ENCODE measurements at regions not wholly inside any gene's neighbourhood (a gene's known extent, or its start where the extent isn't known, plus 50 kb on each side); places are given as distances from the start of the nearest gene placed in this dataset.

DNA sequence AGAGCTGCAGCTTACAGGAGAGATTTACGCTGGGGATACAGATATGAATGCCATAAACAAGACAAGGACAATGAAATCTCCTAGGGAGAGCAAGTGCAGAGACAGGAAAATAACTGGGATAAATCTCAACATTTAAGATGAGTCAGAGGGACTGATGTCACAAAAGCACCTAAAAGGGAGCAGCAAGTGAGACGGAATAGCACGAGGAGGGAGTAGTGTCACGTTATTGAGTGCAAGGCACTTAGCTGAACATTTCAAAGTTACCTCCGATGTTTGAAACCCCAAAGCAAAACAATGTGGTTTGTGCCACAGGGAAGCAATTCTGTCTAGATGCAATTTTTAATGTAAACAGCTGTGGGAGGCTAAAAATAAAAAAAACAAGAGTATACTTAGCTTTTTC is 1131.7 kb upstream of the EYS start:
- Histone ChIP-seq H2AK5ac (ENCODE audit: low read depth, low read length) (no peak overlapping the region), H2BK120ac (replicated peaks; ENCODE audit: low read depth, low read length) (no peak overlapping the region), H3K14ac (ENCODE audit: insufficient read length) (no peak overlapping the region), H2BK5ac (ENCODE audit: low read depth, low read length) (no peak overlapping the region), H4K5ac (ENCODE audit: insufficient read length, low read depth, low read length) (no peak overlapping the region), H2BK15ac (ENCODE audit: low read length) (no peak overlapping the region), H2BK12ac (ENCODE audit: low read depth, low read length) (no peak overlapping the region), H3K4me2 (ENCODE audit: insufficient read depth in 1 of 2, low read depth in 2 of 2, low read length in 2 of 2) (no peak overlapping the region), H4K8ac (ENCODE audit: extremely low read depth, insufficient read depth, low read length) (no peak overlapping the region), H3K9ac (replicated peaks in 1 of 4; ENCODE audit: extremely low read depth in 1 of 4, low read depth in 3 of 4, low read length in 3 of 4) (no peak overlapping the region), H3K36me3 (ENCODE audit: control insufficient read depth in 2 of 4, insufficient read depth in 4 of 4, low read length in 3 of 4) (no peaks in the 10 kb centered on the region), H3K56ac (replicated peaks; ENCODE audit: insufficient read length, low read depth, low read length) (no peak overlapping the region), H3K4me3 (ENCODE audit: extremely low read depth in 1 of 4, insufficient read depth in 2 of 4, low read depth in 3 of 4, low read length in 4 of 4) (no peak overlapping the region), H3K18ac (ENCODE audit: extremely low read depth, low read length) (no peak overlapping the region), H2BK20ac (ENCODE audit: low read length) (no peak overlapping the region), H3K9me3 (ENCODE audit: insufficient read depth in 2 of 2, low read depth in 1 of 2, low read length in 1 of 2) (no peaks in the 10 kb centered on the region), H3K4ac (replicated peaks; ENCODE audit: insufficient read length, low read depth, low read length) (no peak overlapping the region), H3K4me1 (replicated peaks in 1 of 4; ENCODE audit: control insufficient read depth in 3 of 4, insufficient read depth in 4 of 4, low read length in 3 of 4) (no peaks in the 10 kb centered on the region), H3K23me2 (ENCODE audit: low read depth, low read length) (no peaks in the 10 kb centered on the region), H2AFZ (ENCODE audit: low read length) (no peak overlapping the region), H3K27me3 (replicated peaks in 1 of 4; ENCODE audit: control insufficient read depth in 3 of 4, extremely low read depth in 1 of 4, insufficient read depth in 3 of 4, low read length in 3 of 4) (no peaks in the 10 kb centered on the region), H3K23ac (ENCODE audit: insufficient read length) (no peak overlapping the region), H3K79me2 (ENCODE audit: control insufficient read depth in 1 of 2, insufficient read depth in 2 of 2, low read length in 2 of 2) (no peaks in the 10 kb centered on the region), H3K79me1 (ENCODE audit: low read depth, low read length) (no peaks in the 10 kb centered on the region), H4K20me1 (replicated peaks in 1 of 2; ENCODE audit: control insufficient read depth in 1 of 2, insufficient read depth in 2 of 2, low read length in 2 of 2) (no peaks in the 10 kb centered on the region), H3K27ac (ENCODE audit: low read depth, low read length) (no peak overlapping the region), H4K91ac (replicated peaks; ENCODE audit: insufficient read length, low read length) (no peak overlapping the region)
- TF ChIP-seq CHD2 (IDR thresholded peaks at IDR 0.05; ENCODE audit: low read length) (no peak), RFX5 (IDR thresholded peaks at IDR 0.05; ENCODE audit: borderline replicate concordance, low read depth, low read length) (no peak), SP2 (IDR thresholded peaks at IDR 0.05; ENCODE audit: low read length) (no peak), BCL11A (IDR thresholded peaks at IDR 0.05; ENCODE audit: low read depth in 2 of 2, low read length in 2 of 2) (no peak), TEAD4 (IDR thresholded peaks at IDR 0.05; ENCODE audit: low read depth, low read length) (no peak), TAF7 (optimal IDR thresholded peaks at IDR 0.05; ENCODE audit: borderline replicate concordance, low read depth, low read length) (no peak), CREB1 (IDR thresholded peaks at IDR 0.05) (no peak), GABPA (IDR thresholded peaks at IDR 0.05; ENCODE audit: borderline replicate concordance, insufficient read depth, low read length) (no peak)
- WGBS, 2 experiments (ENCODE audit: extremely low coverage in 1 of 2, insufficient coverage in 1 of 2, insufficient read length in 1 of 2, insufficient replicate concordance in 2 of 2, low coverage in 1 of 2, low lambda C conversion rate in 2 of 2, missing lambda C conversion rate in 1 of 2): 92% methylated on average over 5 of the region's 5 CpGs; no CpG with 5 or more reads in 1 of the 2 experiments
- FAIRE-seq (no peak), DNase-seq (ENCODE audit: low read depth in 1 of 2, low spot score in 2 of 2) (no peak)
- POLR2A ChIA-PET (ENCODE audit: partially characterized antibody): no interaction called here
- CTCF ChIA-PET (ENCODE audit: partially characterized antibody): no interaction called here

Data from H1 (cell line).